Right atrium auricular region (tissue), 2 donors: ENCODE measurements at regions not wholly inside any gene's neighbourhood (a gene's known extent, or its start where the extent isn't known, plus 50 kb on each side); places are given as distances from the start of the nearest gene placed in this dataset.

Experiments
- DNase-seq: peaks from one replicate; pipeline ENCODE4 v3.0.0-alpha.2; 2019; ENCODE audit warnings: low spot score
- H3K27ac ChIP-seq, 2 donors: fragments of 200-600 bp; sonication (generic); 1 replicate in 1 of 2; 2 replicates in 1 of 2; pipeline ENCODE4 v1.5.1; 2016 to 2019
- H3K27me3 ChIP-seq, 2 donors: fragments of 200-600 bp; sonication (generic); one replicate each; pipeline versions ENCODE4 v1.5.1 to v1.6.0; 2017 to 2019
- H3K36me3 ChIP-seq: fragments of 200-600 bp; sonication (generic); one replicate; pipeline ENCODE4 v1.5.1; 2016
- H3K4me1 ChIP-seq, 2 donors: fragments of 200-600 bp; sonication (generic); one replicate each; pipeline versions ENCODE4 v1.5.1 to v1.6.0; 2017 to 2019
- H3K4me3 ChIP-seq, 2 donors: fragments of 200-600 bp; sonication (generic); 1 replicate in 1 of 2; 2 replicates in 1 of 2; pipeline ENCODE4 v1.5.1; 2017 to 2019; ENCODE audit warnings: mild to moderate bottlenecking in 1 of 2, moderate library complexity in 1 of 2
- H3K9me3 ChIP-seq, 2 donors: fragments of 200-600 bp; sonication (generic); one replicate each; pipeline ENCODE4 v1.5.1; 2019
- TF ChIP-seq, protein P1 (sequence below), 2 donors: fragments of 200-600 bp; sonication (generic); IDR thresholded peaks; one replicate each; pipeline ENCODE4 v1.5.1; 2019; ENCODE audit warnings: antibody characterized with exemption in 2 of 2

DNA sequence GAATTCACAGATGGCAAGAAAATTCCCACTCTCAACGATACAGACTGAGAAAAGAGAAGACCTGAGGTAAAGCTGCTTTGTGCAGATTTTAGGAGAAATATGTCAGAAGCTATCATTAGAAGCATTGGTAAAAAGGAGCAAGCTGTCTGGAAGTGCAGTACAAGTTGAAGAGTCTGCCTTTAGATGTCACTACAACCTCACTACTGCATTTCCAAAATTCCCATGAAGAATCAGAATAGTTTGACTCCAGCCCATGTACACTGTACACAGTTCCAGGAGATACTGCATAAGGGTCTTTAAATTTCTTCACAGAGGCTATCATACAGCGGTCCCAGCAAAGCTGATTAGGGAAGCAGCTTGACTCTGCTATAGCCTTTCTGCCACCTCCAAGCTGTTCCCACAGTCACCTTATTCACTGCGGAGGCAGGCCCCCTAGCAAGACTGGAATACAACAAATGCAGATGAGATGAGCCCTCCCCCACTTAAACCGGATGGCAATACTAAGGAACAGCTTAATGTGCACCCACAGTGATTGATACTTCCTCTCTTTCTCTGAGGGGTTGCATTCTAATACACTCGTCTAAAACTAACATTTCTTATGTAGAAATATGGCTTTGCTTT, 527.4 kb downstream of the TMEM182 start:
- Histone ChIP-seq H3K9me3 (no peaks in the 10 kb centered on the region), H3K36me3 (no peaks in the 10 kb centered on the region), H3K4me3 (no peak overlapping the region), H3K4me1 (no peaks in the 10 kb centered on the region), H3K27me3 (no peaks in the 10 kb centered on the region), H3K27ac (no peak overlapping the region)
- DNase-seq, result no peak
- TF ChIP-seq, protein P1, sequence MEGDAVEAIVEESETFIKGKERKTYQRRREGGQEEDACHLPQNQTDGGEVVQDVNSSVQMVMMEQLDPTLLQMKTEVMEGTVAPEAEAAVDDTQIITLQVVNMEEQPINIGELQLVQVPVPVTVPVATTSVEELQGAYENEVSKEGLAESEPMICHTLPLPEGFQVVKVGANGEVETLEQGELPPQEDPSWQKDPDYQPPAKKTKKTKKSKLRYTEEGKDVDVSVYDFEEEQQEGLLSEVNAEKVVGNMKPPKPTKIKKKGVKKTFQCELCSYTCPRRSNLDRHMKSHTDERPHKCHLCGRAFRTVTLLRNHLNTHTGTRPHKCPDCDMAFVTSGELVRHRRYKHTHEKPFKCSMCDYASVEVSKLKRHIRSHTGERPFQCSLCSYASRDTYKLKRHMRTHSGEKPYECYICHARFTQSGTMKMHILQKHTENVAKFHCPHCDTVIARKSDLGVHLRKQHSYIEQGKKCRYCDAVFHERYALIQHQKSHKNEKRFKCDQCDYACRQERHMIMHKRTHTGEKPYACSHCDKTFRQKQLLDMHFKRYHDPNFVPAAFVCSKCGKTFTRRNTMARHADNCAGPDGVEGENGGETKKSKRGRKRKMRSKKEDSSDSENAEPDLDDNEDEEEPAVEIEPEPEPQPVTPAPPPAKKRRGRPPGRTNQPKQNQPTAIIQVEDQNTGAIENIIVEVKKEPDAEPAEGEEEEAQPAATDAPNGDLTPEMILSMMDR (IDR thresholded peaks at IDR 0.05), result no peak

DNA sequence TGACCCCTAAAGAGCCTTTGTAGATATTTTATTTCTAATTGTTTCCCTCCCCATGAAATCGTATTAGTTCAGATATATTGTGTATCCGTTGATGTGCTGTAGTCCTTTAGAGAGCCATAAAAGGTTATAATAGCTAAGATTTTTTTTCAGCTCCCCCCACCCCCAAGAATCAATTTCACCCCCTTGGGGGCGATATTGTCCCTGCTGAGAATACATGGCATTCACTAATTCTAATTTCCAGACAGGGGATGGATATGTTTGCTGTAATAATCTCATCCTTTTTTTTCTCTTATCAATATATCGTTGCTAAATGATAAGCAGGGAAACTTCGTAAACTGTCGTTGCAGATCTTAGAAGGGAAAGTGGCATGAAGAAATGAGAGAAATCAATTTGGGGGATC, 530.7 kb downstream of the TMEM182 start:
- H3K36me3 ChIP-seq, result no peaks in the 10 kb centered on the region
- TF ChIP-seq, protein P1 (IDR thresholded peaks at IDR 0.05), result no peak
- H3K4me3 ChIP-seq, result no peak overlapping the region

DNA sequence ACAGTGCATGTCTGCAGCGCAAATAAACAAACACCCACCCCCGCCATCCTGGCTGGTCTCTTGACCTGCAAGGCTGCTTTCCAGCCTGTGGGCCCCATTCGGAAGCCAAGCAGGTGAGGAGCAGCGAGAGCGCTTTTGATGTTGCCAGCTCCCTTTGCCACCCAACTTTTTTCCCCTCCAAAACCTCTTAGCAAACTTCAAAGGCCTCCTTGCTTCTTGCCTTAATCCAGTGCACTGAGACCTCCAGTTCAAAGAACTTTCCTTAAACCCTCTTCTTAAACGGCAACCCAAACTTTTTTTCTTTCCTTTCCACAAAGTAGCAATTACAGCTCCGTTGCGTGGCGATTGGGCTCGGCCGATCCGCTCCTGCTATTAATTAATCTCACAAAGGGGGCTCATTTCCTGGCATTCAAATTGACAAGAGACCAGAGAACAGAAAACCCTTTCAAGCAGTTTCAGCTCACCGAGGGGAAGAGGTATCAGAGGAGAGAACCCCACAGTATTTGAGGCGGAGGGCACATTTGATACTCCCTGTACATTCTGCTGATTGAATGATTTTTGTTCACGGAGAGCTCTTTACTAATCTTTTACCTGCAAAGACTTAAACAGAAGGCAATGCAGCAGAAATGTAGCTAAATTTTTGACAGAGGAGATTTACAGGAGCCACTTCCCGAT, 531.4 kb downstream of the TMEM182 start:
- Histone ChIP-seq H3K27me3 (no peaks in the 10 kb centered on the region), H3K9me3 (no peaks in the 10 kb centered on the region), H3K27ac (no peak overlapping the region), H3K36me3 (no peaks in the 10 kb centered on the region), H3K4me3 (no peak overlapping the region), H3K4me1 (no peaks in the 10 kb centered on the region)
- DNase-seq, result no peak
- TF ChIP-seq, protein P1 (IDR thresholded peaks at IDR 0.05), result no peak

More for the DNA sequence above, 530.7 kb downstream of the TMEM182 start:
- Histone ChIP-seq H3K9me3 (no peaks in the 10 kb centered on the region), H3K27me3 (no peaks in the 10 kb centered on the region), H3K4me1 (no peaks in the 10 kb centered on the region), H3K27ac (no peak overlapping the region)
- DNase-seq, result no peak

DNA sequence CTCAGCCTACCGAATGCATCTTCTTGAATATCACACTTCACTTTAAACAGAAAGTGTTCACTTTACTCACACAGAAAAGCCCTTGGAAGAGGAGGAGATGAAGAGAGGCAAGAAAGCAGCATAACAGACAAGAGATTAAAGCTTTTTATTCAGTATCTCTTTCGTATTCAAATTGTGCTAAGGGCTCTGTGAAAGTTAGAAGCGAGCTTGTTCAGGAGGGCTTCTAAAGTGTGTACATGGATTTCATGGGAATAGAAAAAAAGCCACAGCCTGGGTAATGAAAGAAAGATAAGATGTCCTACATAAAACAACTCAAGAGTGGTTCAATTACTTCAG, 531.9 kb downstream of the TMEM182 start:
- H3K27ac ChIP-seq, result no peak overlapping the region
- H3K27me3 ChIP-seq, result no peaks in the 10 kb centered on the region
- no peaks in the 10 kb centered on the region for H3K36me3 ChIP-seq
- TF ChIP-seq, protein P1 (IDR thresholded peaks at IDR 0.05), result no peak
- H3K9me3 ChIP-seq, result no peaks in the 10 kb centered on the region
- no peaks in the 10 kb centered on the region for H3K4me1 ChIP-seq
- no peak for DNase-seq
- no peak overlapping the region for H3K4me3 ChIP-seq

DNA sequence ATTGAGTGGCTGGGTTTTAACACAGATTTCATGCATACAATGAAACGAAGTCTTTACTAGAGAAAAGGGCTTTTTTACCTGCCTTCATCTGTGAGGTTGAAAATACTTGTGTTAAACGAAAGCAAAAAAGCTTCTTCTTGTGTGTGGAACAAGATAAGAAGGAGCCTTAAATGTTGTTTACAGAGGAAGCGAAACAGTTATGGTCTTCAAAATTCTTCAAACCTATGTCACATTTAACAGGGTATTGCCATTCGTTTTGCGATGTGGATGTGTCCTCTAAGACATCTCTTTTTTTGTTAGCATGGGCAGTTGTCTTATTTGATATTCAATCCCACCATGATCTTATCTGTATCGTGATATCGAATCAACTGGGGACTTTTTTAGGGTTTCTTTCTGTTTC, 532.6 kb downstream of the TMEM182 start:
- H3K27ac ChIP-seq, result no peak overlapping the region
- TF ChIP-seq, protein P1 (IDR thresholded peaks at IDR 0.05), result no peak
- no peak overlapping the region for H3K4me3 ChIP-seq
- DNase-seq, result no peak
- no peaks in the 10 kb centered on the region for H3K9me3 ChIP-seq
- no peaks in the 10 kb centered on the region for H3K27me3 ChIP-seq
- no peaks in the 10 kb centered on the region for H3K36me3 ChIP-seq
- H3K4me1 ChIP-seq, result no peaks in the 10 kb centered on the region

DNA sequence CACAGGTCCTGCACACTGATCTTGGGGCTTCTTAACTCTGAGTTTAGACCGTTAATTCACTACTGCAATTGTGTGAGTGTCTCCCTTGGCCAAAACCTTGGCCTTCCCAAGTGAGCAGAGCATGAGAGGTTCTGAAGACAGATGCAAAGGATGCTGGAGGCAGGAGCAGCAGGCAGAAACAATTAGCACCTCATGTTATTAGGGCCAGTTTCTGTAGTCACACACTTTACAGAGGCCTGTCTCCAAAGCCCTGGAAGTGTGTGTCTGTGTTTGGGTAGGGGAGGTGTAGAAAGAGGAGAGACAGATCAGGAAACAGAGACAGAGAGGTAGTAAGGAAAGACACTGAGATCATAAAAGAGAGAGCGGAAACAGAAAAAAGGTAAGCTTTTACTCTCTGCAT, 533.8 kb downstream of the TMEM182 start:
- DNase-seq, result no peak
- TF ChIP-seq, protein P1 (IDR thresholded peaks at IDR 0.05), result no peak

More for the DNA sequence above, 533.8 kb downstream of the TMEM182 start:
- H3K36me3 ChIP-seq, result no peaks in the 10 kb centered on the region
- no peaks in the 10 kb centered on the region for H3K4me1 ChIP-seq
- no peaks in the 10 kb centered on the region for H3K9me3 ChIP-seq
- no peaks in the 10 kb centered on the region for H3K27me3 ChIP-seq
- H3K27ac ChIP-seq, result no peak overlapping the region
- H3K4me3 ChIP-seq, result no peak overlapping the region
